CD4-positive, alpha-beta T cell (primary cell): ENCODE measurements at regions not wholly inside any gene's neighbourhood (a gene's known extent, or its start where the extent isn't known, plus 50 kb on each side); places are given as distances from the start of the nearest gene placed in this dataset.

Experiments
- ATAC-seq: fragments of 200-7000 bp; cut with Tn5 transposase; one replicate; pipeline ENCODE4 v1.10.0; 2022; ENCODE audit warnings: mild to moderate bottlenecking; ENCODE audit not compliant: poor library complexity
- CTCF ChIA-PET: fragments of 350-600 bp; sonication (Branson Sonifier 250); formaldehyde crosslinking; loops from one replicate; lab custom pipeline; 2021; ENCODE audit warnings: antibody characterized with exemption, inconsistent platforms; lab: Charles Lee
- POLR2A ChIA-PET: fragments of 350-600 bp; sonication (Branson Sonifier 250); formaldehyde crosslinking; loops from one replicate; lab custom pipeline; 2021; ENCODE audit warnings: antibody characterized with exemption, inconsistent platforms; lab: Charles Lee
- DNase-seq, 14 experiments: peaks; one replicate each; pipeline ENCODE4 v3.0.0-alpha.2; 2013 to 2020; ENCODE audit warnings: mixed read lengths in 2 of 14
- H3K27ac ChIP-seq, 2 donors: one replicate each; pipeline versions ENCODE4 v1.5.1 to v1.7.0; 2013; ENCODE audit warnings: low read length in 2 of 2, low read depth in 1 of 2, mild to moderate bottlenecking in 1 of 2
- H3K27me3 ChIP-seq, 2 experiments: 1 replicate in 1 of 2; 2 replicates in 1 of 2; pipeline versions ENCODE4 v1.6.1 to v1.7.0; 2013; ENCODE audit warnings: low read length in 2 of 2, control low read depth in 1 of 2, mild to moderate bottlenecking in 1 of 2, moderate library complexity in 1 of 2; ENCODE audit not compliant: insufficient read depth in 2 of 2, control insufficient read depth in 1 of 2
- H3K36me3 ChIP-seq: one replicate; pipeline ENCODE4 v1.6.1; 2013; ENCODE audit warnings: low read length, control low read depth; ENCODE audit not compliant: insufficient read depth
- H3K4me1 ChIP-seq: one replicate; pipeline ENCODE4 v1.6.1; 2013; ENCODE audit warnings: low read length, control low read depth; ENCODE audit not compliant: insufficient read depth
- H3K4me3 ChIP-seq: one replicate; pipeline ENCODE4 v1.5.1; 2013; ENCODE audit warnings: mild to moderate bottlenecking, low read length, moderate library complexity
- H3K9me3 ChIP-seq, 2 experiments: 1 replicate in 1 of 2; 2 replicates in 1 of 2; pipeline versions ENCODE4 v1.6.1 to v1.7.0; 2013; ENCODE audit warnings: low read length in 2 of 2, mild to moderate bottlenecking in 2 of 2, control low read depth in 1 of 2, moderate library complexity in 1 of 2; ENCODE audit not compliant: control insufficient read depth in 1 of 2, insufficient read depth in 1 of 2
- H3K27ac Mint-ChIP-seq: one replicate; pipeline ENCODE4 v1.8.0; 2020; ENCODE audit warnings: mixed read lengths
- H3K27me3 Mint-ChIP-seq: one replicate; pipeline ENCODE4 v1.8.0; 2021; ENCODE audit warnings: mixed read lengths
- H3K36me3 Mint-ChIP-seq: one replicate; pipeline ENCODE4 v1.8.0; 2021; ENCODE audit warnings: low read depth, mixed read lengths
- H3K4me1 Mint-ChIP-seq: one replicate; pipeline ENCODE4 v1.8.0; 2021; ENCODE audit warnings: low read depth, mixed read lengths
- H3K4me3 Mint-ChIP-seq: one replicate; pipeline ENCODE4 v1.8.0; 2020; ENCODE audit warnings: mild to moderate bottlenecking, mixed read lengths
- H3K9me3 Mint-ChIP-seq: one replicate; pipeline ENCODE4 v1.8.0; 2020; ENCODE audit warnings: mixed read lengths
- CTCF ChIP-seq: fragments of 200-600 bp; IDR thresholded peaks from one replicate; pipeline ENCODE4 v1.8.0; 2022; ENCODE audit warnings: antibody characterized with exemption, mild to moderate bottlenecking
- intact Hi-C, 2 experiments: fragments of 100-400 bp; cut with DNase I in 1 of 2; cut with micrococcal nuclease in 1 of 2; formaldehyde crosslinking; loops; one replicate each; pipeline versions ENCODE4 v1.15.1 to v1.9.0; 2023 to 2025; cut with DNase I, micrococcal nuclease

GRCh38 chr2:44077942-44078511 lies 82.2 kb upstream of the LRPPRC start:
- no peak for TF ChIP-seq CTCF
- H3K36me3 Mint-ChIP-seq = no peaks in the 10 kb centered on the region
- Histone ChIP-seq H3K27ac (no peak overlapping the region), H3K9me3 (no peaks in the 10 kb centered on the region), H3K36me3 (no peaks in the 10 kb centered on the region), H3K4me3 (no peak overlapping the region), H3K27me3 (no peaks in the 10 kb centered on the region), H3K4me1 (no peaks in the 10 kb centered on the region)
- peaks cover 6% of the 10 kb centered on the region for H3K4me1 Mint-ChIP-seq
- H3K4me3 Mint-ChIP-seq = no peak overlapping the region
- no peaks in the 10 kb centered on the region for H3K9me3 Mint-ChIP-seq
- ChIA-PET CTCF (no interaction called here), POLR2A (interaction anchor here (0.6 kb wide), 1 partner anchor 401 kb away, joined by 3 read pairs; no protein-coding TSS in a partner anchor)
- no peak for DNase-seq
- no peak for ATAC-seq
- intact Hi-C loops = no loop called here
- no peaks in the 10 kb centered on the region for H3K27me3 Mint-ChIP-seq
- H3K27ac Mint-ChIP-seq = no peak overlapping the region

GRCh38 chr2:44079686-44080085 lies 83.9 kb upstream of the LRPPRC start:
- H3K27me3 Mint-ChIP-seq = no peaks in the 10 kb centered on the region
- Histone ChIP-seq H3K36me3 (no peaks in the 10 kb centered on the region), H3K4me1 (no peaks in the 10 kb centered on the region), H3K27ac (no peak overlapping the region), H3K4me3 (no peak overlapping the region), H3K27me3 (no peaks in the 10 kb centered on the region), H3K9me3 (no peaks in the 10 kb centered on the region)
- no peaks in the 10 kb centered on the region for H3K36me3 Mint-ChIP-seq
- DNase-seq (no peak), ATAC-seq (no peak)
- H3K9me3 Mint-ChIP-seq = no peaks in the 10 kb centered on the region
- CTCF ChIA-PET = no interaction called here
- H3K4me3 Mint-ChIP-seq = no peak overlapping the region
- TF ChIP-seq CTCF = no peak
- H3K27ac Mint-ChIP-seq = no peak overlapping the region
- peaks cover 6% of the 10 kb centered on the region for H3K4me1 Mint-ChIP-seq
- POLR2A ChIA-PET = no interaction called here
- intact Hi-C loops = no loop called here

DNA sequence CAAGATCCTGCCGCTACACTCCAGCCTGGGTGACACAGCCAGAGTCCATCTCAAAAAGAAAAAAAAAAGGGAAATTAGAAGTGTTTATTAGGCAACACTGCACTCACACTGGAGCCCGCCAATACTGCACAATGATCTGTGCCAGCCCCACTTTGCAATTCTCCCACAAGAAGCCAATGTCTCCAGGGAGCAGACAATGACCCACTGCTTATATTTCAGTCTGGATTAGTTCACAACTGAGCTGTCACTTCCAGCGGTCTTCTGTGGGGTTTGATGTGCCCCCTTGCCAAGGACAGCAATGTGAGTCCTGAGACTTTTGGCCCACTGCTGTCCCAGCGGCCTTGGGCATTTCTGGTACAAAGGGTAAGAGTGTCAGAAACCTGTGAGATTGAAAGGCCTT lies 85.6 kb upstream of the PPM1B start:
- Histone ChIP-seq H3K27ac (no peak overlapping the region), H3K4me3 (no peak overlapping the region), H3K27me3 (no peaks in the 10 kb centered on the region), H3K36me3 (no peaks in the 10 kb centered on the region), H3K9me3 (no peaks in the 10 kb centered on the region), H3K4me1 (peaks cover 9% of the 10 kb centered on the region)
- Mint-ChIP-seq H3K9me3 (no peaks in the 10 kb centered on the region), H3K4me3 (no peak overlapping the region), H3K36me3 (no peaks in the 10 kb centered on the region), H3K4me1 (peaks cover 16% of the 10 kb centered on the region), H3K27me3 (no peaks in the 10 kb centered on the region), H3K27ac (no peak overlapping the region)
- POLR2A ChIA-PET = no interaction called here
- no peak for TF ChIP-seq CTCF
- CTCF ChIA-PET = interaction anchor here (0.5 to 1.6 kb wide), 3 partner anchors 9 to 260 kb away, joined by 3 to 4 read pairs (median 3); no protein-coding TSS in a partner anchor
- no peak for DNase-seq
- no peak for ATAC-seq
- intact Hi-C loops = no loop called here
